Naive thymus-derived CD4-positive, alpha-beta T cell (primary cell): ENCODE measurements at regions not wholly inside any gene's neighbourhood (a gene's known extent, or its start where the extent isn't known, plus 50 kb on each side); places are given as distances from the start of the nearest gene placed in this dataset.

Experiments
- ATAC-seq: fragments of 150-1000 bp; cut with Tn5 transposase; 2 replicates; pipeline ENCODE4 v1.10.0; 2021; ENCODE audit warnings: mild to moderate bottlenecking, moderate library complexity
- CTCF ChIA-PET: fragments of 350-600 bp; sonication (Branson Sonifier 250); formaldehyde crosslinking; loops from one replicate; lab custom pipeline; 2021; ENCODE audit warnings: antibody characterized with exemption; lab: Charles Lee
- POLR2A ChIA-PET: fragments of 350-600 bp; sonication (Branson Sonifier 250); formaldehyde crosslinking; loops from one replicate; lab custom pipeline; 2021; ENCODE audit warnings: antibody characterized with exemption, inconsistent platforms; lab: Charles Lee
- DNase-seq, 9 donors: peaks; one replicate each; pipeline versions ENCODE4 v3.0.0 to v3.0.0-alpha.2; 2020 to 2022; ENCODE audit warnings: mixed read lengths in 1 of 9
- H3K27ac ChIP-seq: one replicate; pipeline ENCODE4 v1.7.0; 2013; ENCODE audit warnings: mild to moderate bottlenecking, low read depth, low read length, moderate library complexity
- H3K27me3 ChIP-seq, 2 donors: one replicate each; pipeline ENCODE4 v1.7.0; 2013; ENCODE audit warnings: low read length in 2 of 2, mild to moderate bottlenecking in 2 of 2, moderate library complexity in 2 of 2; ENCODE audit not compliant: control insufficient read depth in 2 of 2, insufficient read depth in 2 of 2
- H3K36me3 ChIP-seq, 3 experiments: 1 replicate in 2 of 3; 2 replicates in 1 of 3; pipeline ENCODE4 v1.7.0; 2013; ENCODE audit warnings: low read length in 3 of 3, mild to moderate bottlenecking in 3 of 3, moderate library complexity in 1 of 3; ENCODE audit not compliant: insufficient read depth in 3 of 3, control insufficient read depth in 2 of 3
- H3K4me1 ChIP-seq, 2 donors: one replicate each; pipeline ENCODE4 v1.7.0; 2013; ENCODE audit warnings: low read length in 2 of 2, mild to moderate bottlenecking in 2 of 2, moderate library complexity in 1 of 2; ENCODE audit not compliant: control insufficient read depth in 2 of 2, insufficient read depth in 2 of 2
- H3K4me3 ChIP-seq: 2 replicates; pipeline ENCODE4 v1.7.0; 2013; ENCODE audit warnings: mild to moderate bottlenecking, low read length
- H3K9me3 ChIP-seq, 3 experiments: 1 replicate in 2 of 3; 2 replicates in 1 of 3; pipeline ENCODE4 v1.7.0; 2013; ENCODE audit warnings: low read length in 3 of 3; ENCODE audit not compliant: control insufficient read depth in 2 of 3
- H3K27ac Mint-ChIP-seq, 9 donors: one replicate each; pipeline ENCODE4 v1.8.0; 2020 to 2022; ENCODE audit warnings: mixed read lengths in 9 of 9, mild to moderate bottlenecking in 8 of 9, moderate library complexity in 5 of 9, inconsistent platforms in 2 of 9
- H3K27me3 Mint-ChIP-seq, 5 donors: one replicate each; pipeline ENCODE4 v1.8.0; 2021 to 2022; ENCODE audit warnings: mixed read lengths in 5 of 5, mild to moderate bottlenecking in 1 of 5
- H3K36me3 Mint-ChIP-seq, 5 donors: one replicate each; pipeline ENCODE4 v1.8.0; 2020 to 2022; ENCODE audit warnings: mixed read lengths in 5 of 5, mild to moderate bottlenecking in 3 of 5, inconsistent platforms in 1 of 5
- H3K4me1 Mint-ChIP-seq, 7 donors: one replicate each; pipeline ENCODE4 v1.8.0; 2020 to 2022; ENCODE audit warnings: mixed read lengths in 7 of 7, mild to moderate bottlenecking in 3 of 7, inconsistent platforms in 1 of 7
- H3K4me3 Mint-ChIP-seq, 10 donors: one replicate each; pipeline ENCODE4 v1.8.0; 2020 to 2022; ENCODE audit warnings: mild to moderate bottlenecking in 10 of 10, mixed read lengths in 10 of 10, moderate library complexity in 6 of 10, inconsistent platforms in 2 of 10
- H3K9me3 Mint-ChIP-seq, 11 donors: one replicate each; pipeline ENCODE4 v1.8.0; 2020 to 2022; ENCODE audit warnings: mixed read lengths in 11 of 11, mild to moderate bottlenecking in 4 of 11, inconsistent platforms in 1 of 11, moderate library complexity in 1 of 11
- intact Hi-C, 2 donors: fragments of 100-400 bp; cut with micrococcal nuclease; formaldehyde crosslinking; loops; one replicate each; pipeline ENCODE4 v1.15.1; 2023

- Histone ChIP-seq H3K27ac (peak overlapping the region; percentile 62), H3K27me3 (no peaks in the 10 kb centered on the region), H3K9me3 (no peaks in the 10 kb centered on the region), H3K36me3 (peaks cover 0 to 5% (median 0%) of the 10 kb centered on the region in 3 experiments), H3K4me3 (peak overlapping the region; percentile 69), H3K4me1 (peaks cover 2 to 30% of the 10 kb centered on the region in 2 donors)
- peaks cover 0 to 13% (median 0%) of the 10 kb centered on the region in 5 donors for H3K36me3 Mint-ChIP-seq
- intact Hi-C loops: loop anchor here (1.0 to 10.0 kb wide), 21 partner anchors 29 to 1739 kb away; partner anchors contain the start of genes MED6 (in 2 of the 2), PCNX1 (in 2 of the 2), DPF3 (in 1 of the 2) and MAP3K9 (in 1 of the 2)
- DNase-seq (no peak), ATAC-seq (no peak)
- CTCF ChIA-PET: no interaction called here
- peaks cover 23 to 43% (median 41%) of the 10 kb centered on the region in 7 donors for H3K4me1 Mint-ChIP-seq
- H3K27ac Mint-ChIP-seq: peak overlapping the region; percentile 88 to 98 (median 95)
- POLR2A ChIA-PET: interaction anchor here (2.1 kb wide), 1 partner anchor 80 kb away, joined by 11 read pairs; no protein-coding TSS in a partner anchor
- peaks cover 0 to 5% (median 0%) of the 10 kb centered on the region in 11 donors for H3K9me3 Mint-ChIP-seq
- peaks cover 0 to 3% (median 0%) of the 10 kb centered on the region in 5 donors for H3K27me3 Mint-ChIP-seq
- H3K4me3 Mint-ChIP-seq: peak overlapping the region; percentile 87 to 95 (median 94)
Measured at GRCh38 chr14:71319666-71320065, 412.4 kb downstream of the PCNX1 start.

- peaks cover 0 to 13% (median 0%) of the 10 kb centered on the region in 5 donors for H3K36me3 Mint-ChIP-seq
- peaks cover 28 to 48% (median 47%) of the 10 kb centered on the region in 7 donors for H3K4me1 Mint-ChIP-seq
- ATAC-seq (peak; percentile 92), DNase-seq (peak; percentile 94 to 99 (median 98))
- CTCF ChIA-PET: interaction anchor here (1.2 kb wide), 1 partner anchor 391 kb away, joined by 3 read pairs; no protein-coding TSS in a partner anchor
- Histone ChIP-seq H3K36me3 (peaks cover 0 to 5% (median 0%) of the 10 kb centered on the region in 3 experiments), H3K4me1 (peaks cover 6 to 36% of the 10 kb centered on the region in 2 donors), H3K27me3 (no peaks in the 10 kb centered on the region), H3K27ac (peak within 1 kb of the TSS; percentile 94), H3K9me3 (no peaks in the 10 kb centered on the region), H3K4me3 (peak within 1 kb of the TSS; percentile 69)
- peaks cover 0 to 5% (median 0%) of the 10 kb centered on the region in 11 donors for H3K9me3 Mint-ChIP-seq
- H3K27me3 Mint-ChIP-seq: peaks cover 0 to 3% (median 0%) of the 10 kb centered on the region in 5 donors
- intact Hi-C loops: loop anchor here (1.0 to 10.0 kb wide), 21 partner anchors 29 to 1738 kb away; partner anchors contain the start of genes MED6 (in 2 of the 2), PCNX1 (in 2 of the 2), DPF3 (in 1 of the 2) and MAP3K9 (in 1 of the 2)
- peak within 1 kb of the TSS; percentile 88 to 98 (median 95) for H3K27ac Mint-ChIP-seq
- peak within 1 kb of the TSS; percentile 90 to 95 (median 94) for H3K4me3 Mint-ChIP-seq
- POLR2A ChIA-PET: interaction anchor here (0.7 to 2.1 kb wide), 2 partner anchors 80 to 350 kb away, joined by 3 to 11 read pairs; no protein-coding TSS in a partner anchor
Measured at GRCh38 chr14:71320107-71320733, 413.0 kb downstream of the PCNX1 start, which contains the start of gene SIPA1L1. Gene SIPA1L1 (plus strand): TSS chr14:71320476.

- H3K4me3 Mint-ChIP-seq: peak overlapping the region; percentile 90 to 95 (median 94)
- intact Hi-C loops: loop anchor here (1.0 to 10.0 kb wide), 21 partner anchors 30 to 1737 kb away; partner anchors contain the start of genes MED6 (in 2 of the 2), PCNX1 (in 2 of the 2), DPF3 (in 1 of the 2) and MAP3K9 (in 1 of the 2)
- CTCF ChIA-PET: interaction anchor here (1.0 to 1.6 kb wide), 6 partner anchors 83 to 424 kb away, joined by 3 to 6 read pairs (median 3); no protein-coding TSS in a partner anchor
- H3K27ac Mint-ChIP-seq: peak overlapping the region; percentile 88 to 98 (median 94)
- POLR2A ChIA-PET: interaction anchor here (0.7 to 2.8 kb wide), 4 partner anchors 79 to 430 kb away, joined by 3 to 17 read pairs (median 7); no protein-coding TSS in a partner anchor
- peaks cover 0 to 5% (median 0%) of the 10 kb centered on the region in 11 donors for H3K9me3 Mint-ChIP-seq
- peaks cover 0 to 3% (median 0%) of the 10 kb centered on the region in 5 donors for H3K27me3 Mint-ChIP-seq
- Histone ChIP-seq H3K27ac (peak overlapping the region; percentile 94), H3K4me3 (peak overlapping the region; percentile 69), H3K9me3 (no peaks in the 10 kb centered on the region), H3K4me1 (peaks cover 12 to 43% of the 10 kb centered on the region in 2 donors), H3K27me3 (no peaks in the 10 kb centered on the region), H3K36me3 (peaks cover 0 to 5% (median 0%) of the 10 kb centered on the region in 3 experiments)
- peak; percentile 44 for ATAC-seq
- H3K36me3 Mint-ChIP-seq: peaks cover 0 to 15% (median 0%) of the 10 kb centered on the region in 5 donors
- DNase-seq: peak; percentile 49 to 72 (median 69)
- peaks cover 35 to 56% (median 54%) of the 10 kb centered on the region in 7 donors for H3K4me1 Mint-ChIP-seq
Measured at GRCh38 chr14:71320734-71321573, 413.7 kb downstream of the PCNX1 start.

- H3K4me3 ChIP-seq: peak overlapping the region; percentile 69
- H3K9me3 Mint-ChIP-seq: peaks cover 0 to 5% (median 0%) of the 10 kb centered on the region in 11 donors
- ATAC-seq (no peak), DNase-seq (peak in 2 of 9 donors; percentile 1 to 9)
- H3K4me1 Mint-ChIP-seq: peaks cover 39 to 60% (median 57%) of the 10 kb centered on the region in 7 donors
- ChIA-PET CTCF (interaction anchor here (0.6 to 1.6 kb wide), 7 partner anchors 56 to 423 kb away, joined by 3 to 6 read pairs (median 3); no protein-coding TSS in a partner anchor), POLR2A (interaction anchor here (0.8 to 2.8 kb wide), 4 partner anchors 77 to 429 kb away, joined by 3 to 17 read pairs (median 8); no protein-coding TSS in a partner anchor)
- H3K9me3 ChIP-seq: no peaks in the 10 kb centered on the region
- H3K4me1 ChIP-seq: peaks cover 12 to 47% of the 10 kb centered on the region in 2 donors
- intact Hi-C loops: loop anchor here (1.0 to 10.0 kb wide), 20 partner anchors 31 to 1711 kb away; partner anchors contain the start of genes PCNX1 (in 2 of the 2), DPF3 (in 1 of the 2), MAP3K9 (in 1 of the 2) and MED6 (in 1 of the 2)
- peaks cover 0 to 3% (median 0%) of the 10 kb centered on the region in 5 donors for H3K27me3 Mint-ChIP-seq
- peaks cover 0 to 5% (median 0%) of the 10 kb centered on the region in 3 experiments for H3K36me3 ChIP-seq
- H3K27ac Mint-ChIP-seq: peak overlapping the region; percentile 77 to 95 (median 93)
- H3K36me3 Mint-ChIP-seq: peaks cover 0 to 17% (median 0%) of the 10 kb centered on the region in 5 donors
- peak overlapping the region; percentile 94 for H3K27ac ChIP-seq
- no peaks in the 10 kb centered on the region for H3K27me3 ChIP-seq
- peak overlapping the region; percentile 90 to 95 (median 94) for H3K4me3 Mint-ChIP-seq
Measured at GRCh38 chr14:71321574-71322315, 414.5 kb downstream of the PCNX1 start.

GRCh38 chr14:71322655-71323250, 415.5 kb downstream of the PCNX1 start:
- H3K9me3 ChIP-seq: no peaks in the 10 kb centered on the region
- ATAC-seq (no peak), DNase-seq (peak in 7 of 9 donors; percentile 35 to 71 (median 52))
- no peak overlapping the region for H3K27ac ChIP-seq
- Mint-ChIP-seq H3K4me3 (peak overlapping the region; percentile 65 to 94 (median 86)), H3K27me3 (peaks cover 0 to 3% (median 0%) of the 10 kb centered on the region in 5 donors), H3K27ac (peak overlapping the region; percentile 26 to 89 (median 64)), H3K9me3 (peaks cover 0 to 5% (median 0%) of the 10 kb centered on the region in 11 donors), H3K4me1 (peaks cover 40 to 69% (median 63%) of the 10 kb centered on the region in 7 donors), H3K36me3 (peaks cover 0 to 20% (median 0%) of the 10 kb centered on the region in 5 donors)
- peaks cover 0 to 5% (median 0%) of the 10 kb centered on the region in 3 experiments for H3K36me3 ChIP-seq
- H3K4me3 ChIP-seq: no peak overlapping the region
- peaks cover 12 to 47% of the 10 kb centered on the region in 2 donors for H3K4me1 ChIP-seq
- H3K27me3 ChIP-seq: no peaks in the 10 kb centered on the region
- CTCF ChIA-PET: interaction anchor here (0.6 to 1.6 kb wide), 5 partner anchors 81 to 432 kb away, joined by 3 to 6 read pairs (median 4); no protein-coding TSS in a partner anchor
- intact Hi-C loops: loop anchor here (1.0 to 10.0 kb wide), 15 partner anchors 81 to 1570 kb away; partner anchors contain the start of genes PCNX1 (in 2 of the 2), DPF3 (in 1 of the 2), MED6 (in 1 of the 2) and TTC9 (in 1 of the 2)
- POLR2A ChIA-PET: interaction anchor here (0.6 to 2.8 kb wide), 4 partner anchors 76 to 366 kb away, joined by 3 to 17 read pairs (median 4); no protein-coding TSS in a partner anchor
